B cell (primary cell): ENCODE measurements at regions not wholly inside any gene's neighbourhood (a gene's known extent, or its start where the extent isn't known, plus 50 kb on each side); places are given as distances from the start of the nearest gene placed in this dataset.
"Not testable (repeated sequence)": the region's sequence is repeated elsewhere in the genome, so short reads cannot be mapped to it uniquely, and the experiment has no call there.

Source experiments
- ATAC-seq: fragments of 200-7000 bp; cut with Tn5 transposase; one replicate; pipeline ENCODE4 v1.10.0; 2021; ENCODE audit warnings: low read depth, mild to moderate bottlenecking, moderate number of reproducible peaks, moderate library complexity
- CTCF ChIA-PET: fragments of 350-600 bp; sonication (Branson Sonifier 250); formaldehyde crosslinking; loops from one replicate; lab custom pipeline; 2021; ENCODE audit warnings: antibody characterized with exemption, inconsistent platforms; lab: Charles Lee
- POLR2A ChIA-PET: fragments of 350-600 bp; sonication (Branson Sonifier 250); formaldehyde crosslinking; loops from one replicate; lab custom pipeline; 2021; ENCODE audit warnings: antibody characterized with exemption; lab: Charles Lee
- DNase-seq: peaks from one replicate; pipeline ENCODE4 v3.0.0; 2013
- H2AFZ ChIP-seq: 2 replicates; pipeline ENCODE4 v1.6.1; 2012; ENCODE audit warnings: mild to moderate bottlenecking, low read depth, low read length; ENCODE audit not compliant: insufficient read depth, poor library complexity, severe bottlenecking
- H3K27ac ChIP-seq, 2 donors: 1 replicate in 1 of 2; 2 replicates in 1 of 2; pipeline ENCODE4 v1.5.1; 2012 to 2013; ENCODE audit warnings: low read length in 2 of 2, mild to moderate bottlenecking in 2 of 2, moderate library complexity in 1 of 2
- H3K27me3 ChIP-seq, 4 experiments: fragments of 200-600 bp in 1 of 4; sonication (generic) in 1 of 4; replicated peaks in 1 of 4; 1 replicate in 2 of 4; 2 replicates in 2 of 4; pipeline versions ENCODE4 v1.6.1 to v1.7.0; 2013 to 2016; ENCODE audit warnings: low read length in 3 of 4, mild to moderate bottlenecking in 2 of 4, mixed read lengths in 1 of 4, moderate library complexity in 1 of 4; ENCODE audit not compliant: insufficient read depth in 4 of 4, control insufficient read depth in 3 of 4; ENCODE audit errors: control extremely low read depth in 1 of 4
- H3K36me3 ChIP-seq, 2 experiments: replicated peaks in 1 of 2; 1 replicate in 1 of 2; 2 replicates in 1 of 2; pipeline versions ENCODE4 v1.6.1 to v1.7.1; 2013; ENCODE audit warnings: low read length in 1 of 2; ENCODE audit not compliant: insufficient read depth in 2 of 2, control insufficient read depth in 1 of 2; ENCODE audit errors: control extremely low read depth in 1 of 2, extremely low read depth in 1 of 2
- H3K4me1 ChIP-seq, 2 donors: fragments of 200-600 bp in 1 of 2; sonication (generic) in 1 of 2; 1 replicate in 1 of 2; 2 replicates in 1 of 2; pipeline versions ENCODE4 v1.5.1 to v1.6.1; 2013 to 2017; ENCODE audit warnings: low read length in 2 of 2; ENCODE audit not compliant: control insufficient read depth in 2 of 2, insufficient read depth in 2 of 2
- H3K4me2 ChIP-seq: replicated peaks from 2 replicates; pipeline ENCODE3; 2012; ENCODE audit warnings: mild to moderate bottlenecking, low read depth, low read length; ENCODE audit not compliant: poor library complexity, severe bottlenecking
- H3K4me3 ChIP-seq, 5 experiments: fragments of 200-600 bp in 1 of 5; sonication (generic) in 1 of 5; 1 replicate in 3 of 5; 2 replicates in 2 of 5; pipeline versions ENCODE4 v1.5.1 to v1.7.0; 2011 to 2016; ENCODE audit warnings: low read length in 4 of 5, mild to moderate bottlenecking in 4 of 5, low read depth in 2 of 5, control low read depth in 1 of 5, moderate library complexity in 1 of 5; ENCODE audit not compliant: insufficient read depth in 1 of 5; ENCODE audit errors: control extremely low read depth in 1 of 5, extremely low read depth in 1 of 5
- H3K79me2 ChIP-seq: fragments of 200-600 bp; sonication (generic); one replicate; pipeline ENCODE4 v1.6.0; 2016; ENCODE audit warnings: low read length; ENCODE audit not compliant: control insufficient read depth, insufficient read depth
- H3K9ac ChIP-seq: fragments of 200-600 bp; sonication (generic); 2 replicates; pipeline ENCODE4 v1.6.1; 2017; ENCODE audit warnings: mild to moderate bottlenecking, low read length, moderate library complexity
- H3K9me3 ChIP-seq, 3 donors: one replicate each; pipeline versions ENCODE4 v1.6.1 to v1.7.1; 2013; ENCODE audit warnings: low read length in 2 of 3; ENCODE audit not compliant: control insufficient read depth in 2 of 3, insufficient read depth in 1 of 3; ENCODE audit errors: control extremely low read depth in 1 of 3
- H4K20me1 ChIP-seq: 2 replicates; pipeline ENCODE4 v1.6.0; 2012; ENCODE audit warnings: mild to moderate bottlenecking, low read length; ENCODE audit not compliant: insufficient read depth, control insufficient read depth, poor library complexity, severe bottlenecking
- H3K27ac Mint-ChIP-seq: one replicate; pipeline ENCODE4 v1.8.0; 2021; ENCODE audit warnings: mixed read lengths
- H3K27me3 Mint-ChIP-seq: one replicate; pipeline ENCODE4 v1.8.0; 2021; ENCODE audit warnings: mixed read lengths
- H3K4me1 Mint-ChIP-seq: one replicate; pipeline ENCODE4 v1.8.0; 2021; ENCODE audit warnings: mixed read lengths
- H3K4me3 Mint-ChIP-seq: one replicate; pipeline ENCODE4 v1.8.0; 2021; ENCODE audit warnings: mixed read lengths
- H3K9me3 Mint-ChIP-seq: one replicate; pipeline ENCODE4 v1.8.0; 2022; ENCODE audit warnings: mixed read lengths; ENCODE audit not compliant: insufficient read depth
- EZH2 ChIP-seq: IDR thresholded peaks from 2 replicates; pipeline ENCODE4 v1.6.1; 2012; ENCODE audit warnings: borderline replicate concordance, low read depth, mild to moderate bottlenecking, moderate library complexity, low read length; ENCODE audit not compliant: insufficient read depth, poor library complexity, severe bottlenecking
- WGBS: methylation state at CpG from one replicate; pipeline ENCODE4 v1.1.5; 2013; ENCODE audit warnings: missing lambda C conversion rate; ENCODE audit not compliant: insufficient coverage; 5-methylcytosine and 5-hydroxymethylcytosine counted together
- intact Hi-C: fragments of 100-400 bp; cut with micrococcal nuclease; formaldehyde crosslinking; loops from one replicate; pipeline ENCODE4 v1.10.0; 2022
- TF ChIP-seq, protein P1 (sequence below): fragments of 200-600 bp; IDR thresholded peaks from one replicate; pipeline ENCODE4 v1.8.0; 2022; ENCODE audit warnings: antibody characterized with exemption, mild to moderate bottlenecking

DNA sequence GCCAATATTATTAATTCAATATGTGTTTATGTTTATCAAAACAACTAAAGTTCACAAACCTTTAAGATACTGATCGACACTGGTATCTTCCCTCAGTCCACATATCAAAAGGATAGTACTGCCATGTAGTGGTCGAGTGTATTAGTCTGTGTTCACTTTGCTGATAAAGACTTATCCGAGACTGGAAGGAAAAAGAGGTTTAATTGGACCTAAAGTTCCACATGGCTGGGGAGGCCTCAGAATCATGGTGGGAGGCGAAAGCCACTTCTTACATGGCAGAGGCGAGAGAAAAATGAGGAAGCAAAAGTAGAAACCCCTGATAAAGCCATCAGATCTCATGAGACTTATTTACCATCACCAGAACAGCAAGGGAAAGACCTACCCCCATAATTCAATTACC, 325.4 kb upstream of the PHF14 start:
- no peak overlapping the region for H3K4me2 ChIP-seq
- Mint-ChIP-seq H3K4me1 (no peaks in the 10 kb centered on the region), H3K27ac (no peak overlapping the region), H3K9me3 (no peaks in the 10 kb centered on the region), H3K27me3 (no peaks in the 10 kb centered on the region), H3K4me3 (no peak overlapping the region)
- H2AFZ ChIP-seq = no peak overlapping the region
- H3K79me2 ChIP-seq = no peaks in the 10 kb centered on the region
- ChIA-PET POLR2A (no interaction called here), CTCF (no interaction called here)
- H3K4me3 ChIP-seq = no peak overlapping the region
- no peaks in the 10 kb centered on the region for H3K27me3 ChIP-seq
- no peak for TF ChIP-seq EZH2
- TF ChIP-seq, protein P1, sequence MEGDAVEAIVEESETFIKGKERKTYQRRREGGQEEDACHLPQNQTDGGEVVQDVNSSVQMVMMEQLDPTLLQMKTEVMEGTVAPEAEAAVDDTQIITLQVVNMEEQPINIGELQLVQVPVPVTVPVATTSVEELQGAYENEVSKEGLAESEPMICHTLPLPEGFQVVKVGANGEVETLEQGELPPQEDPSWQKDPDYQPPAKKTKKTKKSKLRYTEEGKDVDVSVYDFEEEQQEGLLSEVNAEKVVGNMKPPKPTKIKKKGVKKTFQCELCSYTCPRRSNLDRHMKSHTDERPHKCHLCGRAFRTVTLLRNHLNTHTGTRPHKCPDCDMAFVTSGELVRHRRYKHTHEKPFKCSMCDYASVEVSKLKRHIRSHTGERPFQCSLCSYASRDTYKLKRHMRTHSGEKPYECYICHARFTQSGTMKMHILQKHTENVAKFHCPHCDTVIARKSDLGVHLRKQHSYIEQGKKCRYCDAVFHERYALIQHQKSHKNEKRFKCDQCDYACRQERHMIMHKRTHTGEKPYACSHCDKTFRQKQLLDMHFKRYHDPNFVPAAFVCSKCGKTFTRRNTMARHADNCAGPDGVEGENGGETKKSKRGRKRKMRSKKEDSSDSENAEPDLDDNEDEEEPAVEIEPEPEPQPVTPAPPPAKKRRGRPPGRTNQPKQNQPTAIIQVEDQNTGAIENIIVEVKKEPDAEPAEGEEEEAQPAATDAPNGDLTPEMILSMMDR = no peak
- WGBS = no CpG with 5 or more reads among the region's 5 CpGs
- intact Hi-C loops = no loop called here
- H4K20me1 ChIP-seq = no peaks in the 10 kb centered on the region
- no peak overlapping the region for H3K27ac ChIP-seq
- DNase-seq (no peak), ATAC-seq (no peak)
- no peak overlapping the region for H3K9ac ChIP-seq
- no peaks in the 10 kb centered on the region for H3K9me3 ChIP-seq
- H3K36me3 ChIP-seq = no peaks in the 10 kb centered on the region
- no peaks in the 10 kb centered on the region for H3K4me1 ChIP-seq

DNA sequence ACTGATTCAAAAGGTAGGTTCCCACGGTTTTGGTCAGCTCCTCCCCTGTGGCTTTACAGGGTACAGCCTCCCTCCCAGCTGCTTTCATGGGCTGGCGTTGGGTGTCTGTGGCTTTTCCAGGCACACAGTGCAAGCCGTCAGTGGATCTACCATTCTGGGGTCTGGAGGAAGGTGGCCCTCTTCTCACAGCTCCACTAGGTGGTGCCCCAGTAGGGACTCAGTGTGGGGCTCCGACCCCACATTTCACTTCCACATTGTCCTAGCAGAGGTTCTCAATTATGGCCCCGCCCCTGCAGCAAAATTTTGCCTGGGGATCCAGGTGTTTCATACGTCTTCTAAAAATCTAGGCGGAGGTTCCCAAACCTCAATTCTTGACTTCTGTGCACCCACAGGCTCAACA, 324.6 kb upstream of the PHF14 start:
- CTCF ChIA-PET, H3K9ac ChIP-seq, H3K4me2 ChIP-seq, H3K27me3 ChIP-seq, H3K27ac Mint-ChIP-seq, POLR2A ChIA-PET, H3K79me2 ChIP-seq, H3K4me1 ChIP-seq, H3K36me3 ChIP-seq, H3K4me3 Mint-ChIP-seq, intact Hi-C loops, H3K27me3 Mint-ChIP-seq, H3K9me3 ChIP-seq, ATAC-seq, H2AFZ ChIP-seq, H3K4me3 ChIP-seq, H3K4me1 Mint-ChIP-seq, H3K9me3 Mint-ChIP-seq, H4K20me1 ChIP-seq, DNase-seq, H3K27ac ChIP-seq: not testable (repeated sequence)
- 91% methylated on average over 5 of the region's 7 CpGs for WGBS
